SK-MEL-5 (cell line): ENCODE measurements at regions not wholly inside any gene's neighbourhood (a gene's known extent, or its start where the extent isn't known, plus 50 kb on each side); places are given as distances from the start of the nearest gene placed in this dataset.

ENCODE experiments used
- DNase-seq: peaks from one replicate; pipeline ENCODE4 v3.0.0-alpha.2; 2016; ENCODE audit warnings: low read depth, low spot score
- in situ Hi-C: cut with HindIII; loops from 2 replicates; pipeline ENCODE4 v1.10.0; 2016; ENCODE audit warnings: low sequenced_read_pairs, high pct_unique_total_duplicates, low pct_unique_long_range_greater_than_20kb

GRCh38 chr14:65210118-65210821 lies 108.0 kb upstream of the MAX start:
- in situ Hi-C loops: no loop called here
- DNase-seq: no peak

- DNase-seq: no peak
- in situ Hi-C loops: no loop called here
These were observed 108.5 kb upstream of the MAX start for GRCh38 chr14:65210822-65211182.

- in situ Hi-C loops: no loop called here
- DNase-seq: no peak
These were observed 109.1 kb upstream of the MAX start for GRCh38 chr14:65211341-65211987.

GRCh38 chr14:65213316-65213715 lies 111.0 kb upstream of the MAX start:
- in situ Hi-C loops: no loop called here
- DNase-seq: no peak

- in situ Hi-C loops: no loop called here
These were observed 112.4 kb upstream of the MAX start for GRCh38 chr14:65214741-65215140.

GRCh38 chr14:65219353-65219752 lies 117.0 kb upstream of the MAX start:
- in situ Hi-C loops: no loop called here
- no peak for DNase-seq

More at GRCh38 chr14:65214741-65215140, 112.4 kb upstream of the MAX start:
- no peak for DNase-seq

DNA sequence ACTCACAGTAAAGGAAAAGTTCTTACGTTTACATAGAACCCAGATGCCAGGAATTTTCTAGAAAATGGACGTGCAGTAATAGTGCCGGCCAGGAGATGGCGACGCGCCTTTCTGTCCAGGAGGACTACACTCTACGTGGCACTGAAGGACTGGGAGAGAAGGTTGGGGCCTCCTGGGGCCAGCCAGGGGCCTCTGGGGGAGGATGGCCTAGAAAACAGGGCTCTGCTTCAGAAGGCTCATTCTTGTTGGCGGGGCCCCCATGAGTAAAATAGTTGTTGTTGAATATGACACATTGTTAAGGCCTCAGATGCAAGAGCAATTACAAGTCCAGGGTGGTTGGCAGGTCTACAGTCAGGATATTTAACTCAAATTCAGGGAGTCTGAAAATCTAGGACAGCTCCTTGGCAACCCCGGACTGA lies 120.1 kb upstream of the MAX start:
- DNase-seq: peak; percentile 70
- in situ Hi-C loops: no loop called here

GRCh38 chr14:65223636-65224035 lies 121.3 kb upstream of the MAX start:
- in situ Hi-C loops: no loop called here

DNA sequence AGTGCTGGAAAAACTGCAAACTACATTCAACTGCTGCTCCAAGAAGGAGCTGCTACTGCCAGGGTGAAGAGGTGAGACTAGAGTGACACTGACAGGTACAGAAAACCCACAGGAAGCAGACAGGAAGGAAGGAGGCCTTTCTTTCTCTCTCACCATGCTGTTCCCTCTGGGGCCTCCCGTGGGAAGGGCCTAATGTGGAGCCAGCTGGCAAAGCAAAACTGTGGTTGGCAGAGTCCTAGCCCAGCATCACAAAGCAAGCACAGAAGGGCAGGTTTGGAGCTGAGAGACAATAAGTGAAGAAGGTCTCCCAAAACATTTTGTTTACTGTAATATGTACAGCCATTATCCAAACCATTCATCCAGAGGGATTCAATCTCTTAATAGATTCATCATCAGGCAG lies 122.5 kb upstream of the MAX start:
- no peak for DNase-seq
- in situ Hi-C loops: no loop called here

More at GRCh38 chr14:65223636-65224035, 121.3 kb upstream of the MAX start:
- DNase-seq: no peak

DNA sequence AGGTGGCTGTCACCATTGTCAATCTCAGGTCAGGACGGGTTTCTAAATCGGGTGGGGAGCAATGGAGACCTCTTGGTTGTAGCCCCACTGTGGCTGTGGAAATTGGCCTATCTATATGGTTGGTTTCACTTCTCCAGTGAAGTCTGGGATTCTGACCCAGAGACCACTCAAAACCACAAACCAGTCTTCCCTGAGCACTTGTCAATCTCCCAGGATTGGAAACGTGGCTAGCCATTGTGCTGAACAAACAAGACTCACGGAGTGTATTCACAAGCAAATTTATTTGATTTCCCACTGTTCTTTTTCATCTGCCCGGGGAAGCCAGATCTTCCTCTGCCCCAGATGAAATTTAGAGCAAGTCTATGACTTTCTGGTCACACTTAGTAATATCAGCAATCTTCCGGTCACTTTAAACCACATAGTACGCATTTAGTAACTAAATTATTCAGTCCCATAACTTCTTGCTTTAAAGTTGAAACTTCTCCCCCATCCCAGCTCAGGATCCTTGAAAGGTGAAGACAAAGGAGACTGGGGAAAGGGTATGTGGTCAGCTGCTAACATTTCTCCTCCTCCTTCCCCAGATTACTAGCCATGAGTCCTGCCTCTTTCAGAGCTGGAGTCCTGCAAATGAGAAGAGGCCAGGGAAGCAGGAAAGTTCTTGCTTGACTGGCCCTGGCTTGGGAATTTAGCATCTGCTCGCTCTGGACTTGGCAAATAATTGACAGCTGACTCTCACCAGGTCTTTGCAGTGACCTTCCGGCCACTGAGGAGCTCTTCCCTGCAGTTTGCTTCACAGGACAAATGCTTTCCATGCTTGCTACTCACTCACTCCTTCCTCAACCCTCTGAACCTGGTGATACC lies 123.2 kb upstream of the MAX start:
- in situ Hi-C loops: no loop called here

DNA sequence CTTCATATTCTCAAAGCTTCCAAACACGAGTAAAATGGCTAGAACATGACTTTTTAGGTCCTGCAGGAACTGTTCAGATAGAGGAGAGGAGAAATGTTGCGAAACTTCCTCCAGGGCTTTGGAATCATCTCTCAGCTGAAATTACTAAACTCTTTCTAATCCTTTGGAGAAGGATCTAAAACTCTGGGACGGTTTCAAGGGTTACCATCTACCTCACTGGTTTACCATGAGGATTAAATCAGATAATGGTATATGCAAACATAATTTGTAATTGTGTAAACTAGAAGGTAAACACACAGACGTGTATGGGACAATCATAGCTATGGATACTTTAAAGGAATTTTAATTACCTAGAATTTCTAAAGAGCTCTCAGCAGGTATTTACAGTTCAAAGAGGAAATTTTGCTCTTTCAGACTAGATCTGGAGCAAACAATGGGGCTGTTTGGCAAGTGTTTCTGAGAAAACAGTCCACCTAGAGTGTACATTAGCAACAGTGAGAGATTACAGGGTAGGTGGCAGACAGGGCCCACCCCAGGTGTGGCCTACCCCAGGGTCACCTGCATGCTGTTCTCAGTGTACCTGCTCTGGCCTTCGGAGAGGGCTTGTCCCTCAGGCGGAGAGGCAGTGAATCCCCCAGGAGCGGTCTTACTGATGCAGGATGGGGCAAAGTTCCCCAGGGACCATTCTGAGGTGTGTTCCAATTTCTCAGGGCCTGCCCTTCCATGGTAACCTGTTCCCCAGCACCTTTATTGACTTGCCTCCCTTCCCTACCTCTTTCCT lies 124.7 kb upstream of the MAX start:
- DNase-seq: no peak
- in situ Hi-C loops: no loop called here

More for the DNA sequence above, 123.2 kb upstream of the MAX start:
- no peak for DNase-seq

- in situ Hi-C loops: no loop called here
- no peak for DNase-seq
These were observed 126.1 kb upstream of the MAX start for GRCh38 chr14:65228436-65228835.

DNA sequence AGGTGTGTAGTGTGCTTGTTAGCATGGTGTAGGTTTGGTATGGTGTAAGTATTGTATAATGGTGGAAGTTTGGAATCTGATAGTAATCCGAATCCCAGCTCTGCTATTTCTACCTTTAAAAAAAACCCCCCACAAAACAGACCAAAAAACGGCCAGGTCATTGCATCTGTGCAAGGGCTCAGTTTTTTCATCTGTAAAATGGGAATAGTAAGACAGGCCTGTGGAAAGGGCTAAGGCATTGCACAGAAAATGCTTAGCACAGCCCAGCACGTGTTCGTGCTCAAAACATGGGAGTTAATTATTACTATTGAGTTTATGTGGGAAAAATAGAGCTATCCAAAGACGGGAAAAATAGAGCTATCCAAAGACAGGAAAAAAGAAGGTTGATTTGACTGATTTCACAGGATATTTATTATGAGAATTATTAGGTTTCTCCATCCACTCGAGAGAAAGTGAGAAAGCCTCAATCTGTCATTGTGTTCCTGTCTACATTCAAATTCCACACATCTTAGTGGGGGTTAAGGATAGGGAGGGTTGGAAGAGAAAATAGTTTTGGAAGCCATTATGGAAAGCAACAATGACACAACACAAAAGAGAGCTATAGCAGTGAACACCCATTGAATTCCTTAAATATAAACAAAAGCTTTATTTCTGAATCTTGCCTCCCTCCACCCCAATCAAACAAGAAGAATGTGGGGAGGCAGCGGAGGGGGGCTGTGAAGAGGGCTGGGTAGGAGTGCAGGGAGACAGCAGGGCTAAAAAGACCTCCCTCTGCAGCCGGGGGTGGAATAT lies 126.8 kb upstream of the MAX start:
- in situ Hi-C loops: no loop called here

GRCh38 chr14:65229748-65230728 lies 127.7 kb upstream of the MAX start:
- in situ Hi-C loops: no loop called here
- peak; percentile 87 for DNase-seq

More for the DNA sequence above, 126.8 kb upstream of the MAX start:
- DNase-seq: no peak

- in situ Hi-C loops: no loop called here
- no peak for DNase-seq
These were observed 129.1 kb upstream of the MAX start for GRCh38 chr14:65231286-65231980.
